WERI-Rb-1 (cell line): ENCODE measurements at regions not wholly inside any gene's neighbourhood (a gene's known extent, or its start where the extent isn't known, plus 50 kb on each side); places are given as distances from the start of the nearest gene placed in this dataset.

Experiments used
- DNase-seq: peaks from one replicate; pipeline ENCODE4 v3.0.0-alpha.2; 2020
- H3K27ac ChIP-seq: fragments of 250-450 bp; sonication (Bioruptor Pico); 2 replicates; pipeline ENCODE4 v1.5.1; 2020; ENCODE audit warnings: mild to moderate bottlenecking, moderate library complexity
- H3K27me3 ChIP-seq: fragments of 250-450 bp; sonication (Bioruptor Pico); 2 replicates; pipeline ENCODE4 v1.5.1; 2021; ENCODE audit warnings: mild to moderate bottlenecking, low read depth, moderate library complexity; ENCODE audit not compliant: insufficient read depth, severe bottlenecking
- H3K36me3 ChIP-seq: fragments of 250-450 bp; sonication (Bioruptor Pico); 2 replicates; pipeline ENCODE4 v1.5.1; 2020; ENCODE audit warnings: mild to moderate bottlenecking, moderate library complexity
- H3K4me3 ChIP-seq: 2 replicates; pipeline ENCODE4 v1.5.1; 2011; ENCODE audit warnings: low read depth, mild to moderate bottlenecking, control low read depth, low read length
- H3K9me3 ChIP-seq: fragments of 250-450 bp; sonication (Bioruptor Pico); 2 replicates; pipeline ENCODE4 v1.5.1; 2021; ENCODE audit warnings: mild to moderate bottlenecking, moderate library complexity; ENCODE audit not compliant: severe bottlenecking
- TF ChIP-seq, protein P1 (sequence below): IDR thresholded peaks from 2 replicates; pipeline ENCODE4 v1.5.1; 2011; ENCODE audit warnings: low read depth, mild to moderate bottlenecking, control low read depth, inconsistent platforms, low read length

DNA sequence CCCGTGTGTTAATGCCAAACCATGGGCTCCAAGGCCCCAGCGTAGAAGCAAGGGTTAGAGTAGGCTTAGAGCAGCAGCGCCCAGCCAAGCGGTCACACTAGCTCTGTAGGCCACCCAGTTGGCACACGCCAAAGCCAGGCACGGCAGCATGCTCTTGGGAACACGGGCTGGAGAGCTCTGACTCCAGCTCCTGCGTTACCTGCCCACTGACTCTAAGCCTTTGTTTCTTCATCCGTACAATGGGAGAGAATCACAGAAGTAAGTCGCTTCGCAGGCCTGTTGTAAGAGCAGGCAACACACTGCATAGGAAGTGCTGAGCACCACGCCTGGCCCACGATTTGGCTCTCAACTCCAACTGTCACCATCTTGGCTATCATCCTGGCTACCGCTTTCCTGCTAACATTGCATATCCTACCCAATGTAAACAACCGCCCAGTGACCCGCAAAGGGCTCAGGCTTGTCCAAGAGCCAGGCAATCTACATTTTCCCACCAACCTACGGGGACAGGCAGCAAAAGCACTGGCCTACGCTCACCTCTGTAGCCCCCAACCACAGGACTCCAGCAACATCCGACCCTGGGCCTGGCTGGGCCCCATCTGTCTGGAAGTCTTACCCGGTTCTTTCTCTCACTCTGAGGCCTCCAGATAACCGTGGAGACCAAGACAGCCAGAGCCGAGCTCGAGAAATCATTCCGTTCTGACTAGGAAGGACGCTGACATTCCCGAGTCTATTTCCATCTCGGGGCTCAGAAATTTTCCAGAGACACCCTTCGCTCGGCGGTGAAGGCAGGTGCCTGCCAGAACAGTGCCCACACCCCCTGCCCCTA is 91.5 kb upstream of the ZNF507 start:
- H3K36me3 ChIP-seq: no peaks in the 10 kb centered on the region
- H3K4me3 ChIP-seq: no peak overlapping the region
- no peak for DNase-seq
- H3K9me3 ChIP-seq: no peaks in the 10 kb centered on the region
- H3K27me3 ChIP-seq: no peaks in the 10 kb centered on the region
- no peak overlapping the region for H3K27ac ChIP-seq
- TF ChIP-seq, protein P1, sequence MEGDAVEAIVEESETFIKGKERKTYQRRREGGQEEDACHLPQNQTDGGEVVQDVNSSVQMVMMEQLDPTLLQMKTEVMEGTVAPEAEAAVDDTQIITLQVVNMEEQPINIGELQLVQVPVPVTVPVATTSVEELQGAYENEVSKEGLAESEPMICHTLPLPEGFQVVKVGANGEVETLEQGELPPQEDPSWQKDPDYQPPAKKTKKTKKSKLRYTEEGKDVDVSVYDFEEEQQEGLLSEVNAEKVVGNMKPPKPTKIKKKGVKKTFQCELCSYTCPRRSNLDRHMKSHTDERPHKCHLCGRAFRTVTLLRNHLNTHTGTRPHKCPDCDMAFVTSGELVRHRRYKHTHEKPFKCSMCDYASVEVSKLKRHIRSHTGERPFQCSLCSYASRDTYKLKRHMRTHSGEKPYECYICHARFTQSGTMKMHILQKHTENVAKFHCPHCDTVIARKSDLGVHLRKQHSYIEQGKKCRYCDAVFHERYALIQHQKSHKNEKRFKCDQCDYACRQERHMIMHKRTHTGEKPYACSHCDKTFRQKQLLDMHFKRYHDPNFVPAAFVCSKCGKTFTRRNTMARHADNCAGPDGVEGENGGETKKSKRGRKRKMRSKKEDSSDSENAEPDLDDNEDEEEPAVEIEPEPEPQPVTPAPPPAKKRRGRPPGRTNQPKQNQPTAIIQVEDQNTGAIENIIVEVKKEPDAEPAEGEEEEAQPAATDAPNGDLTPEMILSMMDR: no peak

DNA sequence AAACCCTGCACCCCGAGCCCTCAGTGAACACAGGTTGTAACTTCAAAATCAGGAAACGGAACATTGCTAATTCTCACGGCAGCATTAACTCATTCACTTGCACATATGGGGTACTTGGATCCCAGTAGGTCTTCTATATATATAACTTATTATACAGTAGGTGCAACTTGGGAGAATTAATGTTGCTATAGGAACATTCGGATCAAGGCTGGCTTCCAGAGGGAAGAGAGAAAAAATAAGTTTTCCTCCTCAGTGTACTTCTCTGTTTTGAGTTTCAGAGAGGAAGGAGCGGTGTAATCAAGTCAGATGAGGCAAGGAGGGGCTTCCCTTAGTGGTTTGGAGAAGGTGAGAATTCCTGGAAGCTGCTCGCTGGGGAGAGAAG is 90.9 kb upstream of the ZNF507 start:
- Histone ChIP-seq H3K27me3 (no peaks in the 10 kb centered on the region), H3K36me3 (no peaks in the 10 kb centered on the region), H3K4me3 (no peak overlapping the region), H3K9me3 (no peaks in the 10 kb centered on the region), H3K27ac (no peak overlapping the region)
- DNase-seq: no peak
- TF ChIP-seq, protein P1: no peak

DNA sequence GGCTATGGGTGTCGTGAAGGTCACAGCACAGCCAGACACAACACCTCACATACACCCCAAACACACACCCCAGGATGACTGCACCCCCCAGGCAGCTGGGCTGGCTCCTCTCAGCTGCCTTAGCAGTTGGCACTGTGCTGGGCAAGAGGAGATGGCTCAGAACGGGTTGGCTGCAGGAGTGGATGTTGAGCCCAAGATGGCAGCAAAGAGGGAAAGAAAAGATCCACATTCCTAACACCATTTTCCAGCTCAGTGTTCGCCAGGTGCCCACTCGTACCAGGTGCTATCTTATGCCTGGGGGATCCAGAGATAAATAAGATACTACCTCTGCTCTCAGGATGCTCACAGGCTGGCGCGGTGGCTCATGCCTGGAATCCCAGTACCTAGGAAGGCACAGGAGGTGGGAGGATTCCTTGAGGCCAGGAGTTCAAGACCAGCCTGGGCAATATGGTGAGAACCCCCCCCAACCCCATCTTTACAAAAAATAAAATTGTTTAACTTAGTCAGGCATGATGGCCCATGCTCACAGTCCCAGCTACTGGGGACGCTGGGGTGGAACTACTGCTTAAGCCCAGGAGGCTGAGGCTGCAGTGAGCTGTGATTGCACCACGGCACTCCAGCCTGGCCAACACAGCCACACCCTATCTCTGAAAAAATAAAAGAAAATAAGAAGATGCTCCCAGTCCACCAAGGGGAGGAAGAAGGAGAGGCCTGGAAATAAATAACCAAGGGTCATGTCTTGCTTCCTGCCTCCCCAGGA is 89.7 kb upstream of the ZNF507 start:
- DNase-seq: no peak
- H3K36me3 ChIP-seq: no peaks in the 10 kb centered on the region
- no peaks in the 10 kb centered on the region for H3K9me3 ChIP-seq
- TF ChIP-seq, protein P1: no peak
- H3K4me3 ChIP-seq: no peak overlapping the region
- no peaks in the 10 kb centered on the region for H3K27me3 ChIP-seq
- no peak overlapping the region for H3K27ac ChIP-seq

DNA sequence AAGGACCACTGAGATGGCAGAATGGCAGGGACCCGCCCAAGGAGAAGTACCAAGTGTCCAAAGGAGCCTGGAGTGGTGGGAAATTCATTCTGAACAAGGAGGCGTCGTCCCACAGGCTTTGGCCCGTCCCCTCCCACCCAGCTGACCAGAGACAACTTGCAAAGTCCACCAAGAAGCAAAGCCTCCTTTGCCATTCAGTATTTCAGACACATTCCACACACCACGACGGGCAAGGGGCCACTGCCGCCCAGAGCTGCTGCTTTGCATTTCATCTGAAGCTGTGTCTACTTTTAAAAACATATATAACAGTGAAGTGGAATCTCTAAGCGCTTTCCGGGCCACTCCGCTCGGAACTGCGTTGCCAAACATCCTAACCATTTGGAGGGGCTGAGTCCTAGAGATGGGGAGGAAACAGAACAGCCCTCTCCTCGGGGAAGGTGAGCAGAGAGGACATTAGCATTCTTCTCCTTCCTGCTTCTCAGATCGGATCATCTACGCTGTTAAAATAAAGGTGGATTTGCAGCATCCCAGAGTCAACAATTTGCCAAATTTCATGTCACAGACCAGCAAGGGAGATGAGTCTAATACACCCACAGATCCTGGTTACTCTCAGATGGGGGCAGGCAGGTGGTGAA is 89.0 kb upstream of the ZNF507 start:
- H3K4me3 ChIP-seq: no peak overlapping the region
- H3K9me3 ChIP-seq: no peaks in the 10 kb centered on the region
- H3K36me3 ChIP-seq: no peaks in the 10 kb centered on the region
- TF ChIP-seq, protein P1: no peak
- H3K27me3 ChIP-seq: no peaks in the 10 kb centered on the region
- H3K27ac ChIP-seq: no peak overlapping the region
- DNase-seq: no peak

DNA sequence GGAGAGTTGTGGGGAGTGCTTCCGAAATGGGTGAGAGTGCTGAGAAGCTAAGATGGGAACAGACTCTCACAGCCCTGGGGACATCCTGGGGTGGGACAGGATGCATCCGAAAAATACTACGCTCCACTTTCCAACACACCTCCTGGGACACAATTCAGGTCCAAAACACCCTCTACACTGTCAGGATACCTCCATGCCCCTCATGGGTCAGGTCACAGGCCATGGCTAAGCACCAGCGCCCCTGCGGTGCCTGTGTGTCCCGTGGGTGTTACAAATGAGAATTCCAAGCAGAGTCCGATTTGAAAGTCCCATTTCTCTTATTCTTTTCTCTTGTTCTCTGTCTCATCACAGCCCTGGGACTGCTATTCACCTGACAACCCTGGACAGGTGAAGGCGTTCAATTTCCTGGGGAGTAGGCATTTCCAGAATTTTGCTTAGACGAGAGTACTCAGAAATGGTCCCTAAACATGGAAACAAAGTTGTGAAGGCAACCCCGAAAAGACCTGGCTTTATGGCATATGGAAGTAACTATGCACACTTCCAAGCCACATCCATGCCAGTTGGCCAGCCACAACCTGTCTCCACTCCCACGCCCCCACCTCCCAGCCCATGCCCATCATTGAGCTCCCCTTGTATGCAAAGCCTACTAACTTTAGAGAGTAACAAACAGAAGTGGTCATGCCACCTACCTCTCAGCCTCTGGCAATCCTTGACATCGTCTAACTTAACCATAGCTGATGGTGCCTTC is 87.9 kb upstream of the ZNF507 start:
- H3K27me3 ChIP-seq: no peaks in the 10 kb centered on the region
- no peak overlapping the region for H3K4me3 ChIP-seq
- H3K36me3 ChIP-seq: no peaks in the 10 kb centered on the region
- DNase-seq: no peak
- TF ChIP-seq, protein P1: no peak
- no peaks in the 10 kb centered on the region for H3K9me3 ChIP-seq
- no peak overlapping the region for H3K27ac ChIP-seq
